SK-N-SH (cell line): ENCODE measurements at regions not wholly inside any gene's neighbourhood (a gene's known extent, or its start where the extent isn't known, plus 50 kb on each side); places are given as distances from the start of the nearest gene placed in this dataset.

Experiments used
- EP300 ChIP-seq, 2 experiments: IDR thresholded peaks; 2 replicates each; pipeline versions ENCODE4 v1.4.0 to v1.6.1; 2012; ENCODE audit warnings: borderline replicate concordance in 1 of 2, low read depth in 1 of 2, low read length in 1 of 2
- EZH2phosphoT487 ChIP-seq: fragments of 200-600 bp; sonication (generic); IDR thresholded peaks from 2 replicates; pipeline ENCODE4 v1.6.1; 2017; ENCODE audit warnings: low read depth, mixed run types, mild to moderate bottlenecking, antibody characterized with exemption, moderate library complexity, borderline replicate concordance
- FOSL2 ChIP-seq: IDR thresholded peaks from 2 replicates; pipeline ENCODE4 v1.4.0; 2012; ENCODE audit warnings: low read depth, mild to moderate bottlenecking, moderate library complexity, borderline replicate concordance
- FOXM1 ChIP-seq: IDR thresholded peaks from 2 replicates; pipeline ENCODE4 v1.4.0; 2012; ENCODE audit warnings: low read depth, mild to moderate bottlenecking
- GABPA ChIP-seq: IDR thresholded peaks from 2 replicates; pipeline ENCODE4 v1.4.0; 2012; ENCODE audit warnings: low read depth, mild to moderate bottlenecking
- PBX3 ChIP-seq: IDR thresholded peaks from 2 replicates; pipeline ENCODE4; 2012
- RAD21 ChIP-seq: IDR thresholded peaks from 2 replicates; pipeline ENCODE4 v1.6.1; 2012; ENCODE audit warnings: mild to moderate bottlenecking, low read length
- REST ChIP-seq: IDR thresholded peaks from 2 replicates; pipeline ENCODE4 v1.6.1; 2012; ENCODE audit warnings: mild to moderate bottlenecking, low read depth, low read length, moderate library complexity
- SIN3A ChIP-seq: IDR thresholded peaks from 2 replicates; pipeline ENCODE4 v1.6.1; 2012; ENCODE audit warnings: low read depth, mild to moderate bottlenecking, low read length, moderate library complexity, borderline replicate concordance
- TF ChIP-seq, protein P1 (sequence below): fragments of 150-350 bp; IDR thresholded peaks from 2 replicates; pipeline ENCODE4 v1.6.1; 2016; ENCODE audit warnings: mild to moderate bottlenecking, low read depth, low read length
- TF ChIP-seq, protein P2 (sequence below): fragments of 200-600 bp; sonication (generic); IDR thresholded peaks from 2 replicates; pipeline ENCODE4 v1.6.1; 2017; ENCODE audit warnings: antibody characterized with exemption, mild to moderate bottlenecking, moderate library complexity

- TF ChIP-seq, protein P1, sequence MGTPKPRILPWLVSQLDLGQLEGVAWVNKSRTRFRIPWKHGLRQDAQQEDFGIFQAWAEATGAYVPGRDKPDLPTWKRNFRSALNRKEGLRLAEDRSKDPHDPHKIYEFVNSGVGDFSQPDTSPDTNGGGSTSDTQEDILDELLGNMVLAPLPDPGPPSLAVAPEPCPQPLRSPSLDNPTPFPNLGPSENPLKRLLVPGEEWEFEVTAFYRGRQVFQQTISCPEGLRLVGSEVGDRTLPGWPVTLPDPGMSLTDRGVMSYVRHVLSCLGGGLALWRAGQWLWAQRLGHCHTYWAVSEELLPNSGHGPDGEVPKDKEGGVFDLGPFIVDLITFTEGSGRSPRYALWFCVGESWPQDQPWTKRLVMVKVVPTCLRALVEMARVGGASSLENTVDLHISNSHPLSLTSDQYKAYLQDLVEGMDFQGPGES, result no peak
- TF ChIP-seq, protein P2, sequence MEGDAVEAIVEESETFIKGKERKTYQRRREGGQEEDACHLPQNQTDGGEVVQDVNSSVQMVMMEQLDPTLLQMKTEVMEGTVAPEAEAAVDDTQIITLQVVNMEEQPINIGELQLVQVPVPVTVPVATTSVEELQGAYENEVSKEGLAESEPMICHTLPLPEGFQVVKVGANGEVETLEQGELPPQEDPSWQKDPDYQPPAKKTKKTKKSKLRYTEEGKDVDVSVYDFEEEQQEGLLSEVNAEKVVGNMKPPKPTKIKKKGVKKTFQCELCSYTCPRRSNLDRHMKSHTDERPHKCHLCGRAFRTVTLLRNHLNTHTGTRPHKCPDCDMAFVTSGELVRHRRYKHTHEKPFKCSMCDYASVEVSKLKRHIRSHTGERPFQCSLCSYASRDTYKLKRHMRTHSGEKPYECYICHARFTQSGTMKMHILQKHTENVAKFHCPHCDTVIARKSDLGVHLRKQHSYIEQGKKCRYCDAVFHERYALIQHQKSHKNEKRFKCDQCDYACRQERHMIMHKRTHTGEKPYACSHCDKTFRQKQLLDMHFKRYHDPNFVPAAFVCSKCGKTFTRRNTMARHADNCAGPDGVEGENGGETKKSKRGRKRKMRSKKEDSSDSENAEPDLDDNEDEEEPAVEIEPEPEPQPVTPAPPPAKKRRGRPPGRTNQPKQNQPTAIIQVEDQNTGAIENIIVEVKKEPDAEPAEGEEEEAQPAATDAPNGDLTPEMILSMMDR, result no peak
- TF ChIP-seq FOSL2, result no peak
- no peak for TF ChIP-seq EZH2phosphoT487
- TF ChIP-seq REST, result no peak
- TF ChIP-seq PBX3, result no peak
- no peak for TF ChIP-seq EP300 (IDR thresholded peaks at IDR 0.05; ENCODE audit: borderline replicate concordance in 1 of 2, low read depth in 1 of 2, low read length in 1 of 2)
- no peak for TF ChIP-seq SIN3A
- no peak for TF ChIP-seq FOXM1
- no peak for TF ChIP-seq GABPA
- no peak for TF ChIP-seq RAD21
Measured at GRCh38 chr20:12210591-12210990, 292.9 kb downstream of the BTBD3 start.
